ENCODE measurements at regions not wholly inside any gene's neighbourhood (a gene's known extent, or its start where the extent isn't known, plus 50 kb on each side); places are given as distances from the start of the nearest gene placed in this dataset.
"Not testable (repeated sequence)": the region's sequence is repeated elsewhere in the genome, so short reads cannot be mapped to it uniquely, and the experiment has no call there.

DNA sequence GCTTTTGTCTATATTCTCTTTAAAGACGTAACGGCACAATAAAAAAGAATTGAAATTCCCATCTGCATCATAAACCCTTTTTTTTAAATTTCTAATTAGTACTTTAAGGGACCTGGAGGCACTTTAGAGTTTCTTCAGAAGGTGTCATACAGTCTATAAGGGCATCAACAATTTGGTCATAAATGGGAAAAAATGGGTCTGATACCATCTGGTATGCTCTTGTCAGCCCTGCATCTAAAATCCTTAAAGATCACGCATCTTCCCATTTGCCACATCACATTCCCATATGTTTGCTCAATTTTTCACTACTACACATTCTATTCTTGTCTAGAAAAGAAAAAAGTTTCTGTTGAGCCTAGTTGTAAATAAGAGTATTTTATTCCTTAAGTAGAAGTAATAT, 53.8 kb downstream of the COX7C start:
- FAIRE-seq: no peak

DNA sequence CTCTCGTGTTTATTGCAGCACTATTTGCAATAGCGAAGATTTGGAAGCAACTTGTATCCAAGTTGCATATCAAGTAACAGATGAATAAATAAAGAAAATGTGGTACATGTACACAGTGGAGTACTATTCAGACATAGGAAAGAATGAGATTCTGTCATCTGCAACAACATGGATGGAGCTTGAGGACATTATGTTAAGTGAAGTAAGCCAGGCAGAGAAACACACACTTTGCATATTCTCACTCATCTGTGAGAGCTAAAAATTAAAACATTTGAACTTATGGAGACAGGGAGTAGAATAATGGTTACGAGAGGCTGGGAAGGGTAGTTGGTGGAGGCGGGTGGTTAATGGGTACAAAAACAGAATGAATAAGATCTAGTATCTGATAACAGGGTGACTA, 56.3 kb downstream of the COX7C start:
- no peak for FAIRE-seq

DNA sequence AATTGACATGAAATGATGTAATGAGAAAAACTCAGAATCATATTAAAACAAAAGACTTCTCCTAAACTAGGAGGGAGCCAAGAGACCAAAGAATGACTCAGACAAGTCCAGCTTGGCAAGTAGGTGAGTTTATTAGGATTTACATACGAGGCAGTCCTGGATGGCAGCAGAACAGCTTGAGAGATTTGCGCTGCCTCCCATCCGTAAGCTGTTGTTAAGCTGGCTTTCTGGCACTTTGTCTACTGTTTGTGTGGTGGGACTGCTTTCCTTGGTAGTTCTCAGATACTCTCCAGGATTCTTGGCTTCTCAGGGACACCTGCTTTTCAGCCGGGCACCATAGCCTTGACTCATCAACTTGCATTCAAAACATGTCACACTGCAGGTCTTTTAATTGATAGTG, 57.6 kb downstream of the COX7C start:
- no peak for FAIRE-seq

DNA sequence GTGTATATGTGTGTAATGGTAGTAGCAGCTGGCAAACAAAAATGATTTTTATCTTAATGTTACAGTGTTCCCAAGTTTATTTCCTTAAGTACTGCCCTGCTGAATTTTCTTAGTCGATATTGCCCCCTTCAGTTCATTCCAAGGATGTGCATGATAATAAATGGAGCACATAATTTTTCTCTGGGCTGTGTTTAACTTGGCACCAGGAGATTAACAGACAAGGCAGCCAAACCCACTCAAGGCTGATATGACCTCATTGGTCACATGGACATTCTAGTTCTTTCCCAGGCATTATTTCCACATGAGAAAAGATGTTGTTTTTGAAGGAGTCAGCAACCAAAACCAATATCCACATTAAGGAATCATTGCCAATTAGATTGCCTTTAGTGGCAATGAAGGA, 61.8 kb downstream of the COX7C start:
- peak; percentile 56 for FAIRE-seq

DNA sequence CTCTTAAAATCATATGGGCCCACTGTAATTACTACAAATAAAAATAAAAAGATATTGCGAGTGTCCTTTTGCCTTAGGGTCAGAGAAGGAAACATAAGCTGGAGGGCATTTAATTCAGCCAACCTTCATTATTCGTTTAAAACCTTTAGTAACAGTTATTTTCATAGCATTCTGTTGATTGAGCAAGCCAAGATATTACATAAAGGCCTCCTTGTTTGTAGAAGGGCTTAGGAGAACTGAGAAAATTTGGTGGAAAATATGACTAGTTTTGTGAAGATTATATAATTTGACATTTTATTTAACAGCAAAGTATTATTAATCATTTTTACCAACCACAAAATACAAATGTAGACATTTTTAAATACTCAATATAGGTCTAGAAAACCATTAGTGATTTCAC, 62.2 kb downstream of the COX7C start:
- no peak for FAIRE-seq

DNA sequence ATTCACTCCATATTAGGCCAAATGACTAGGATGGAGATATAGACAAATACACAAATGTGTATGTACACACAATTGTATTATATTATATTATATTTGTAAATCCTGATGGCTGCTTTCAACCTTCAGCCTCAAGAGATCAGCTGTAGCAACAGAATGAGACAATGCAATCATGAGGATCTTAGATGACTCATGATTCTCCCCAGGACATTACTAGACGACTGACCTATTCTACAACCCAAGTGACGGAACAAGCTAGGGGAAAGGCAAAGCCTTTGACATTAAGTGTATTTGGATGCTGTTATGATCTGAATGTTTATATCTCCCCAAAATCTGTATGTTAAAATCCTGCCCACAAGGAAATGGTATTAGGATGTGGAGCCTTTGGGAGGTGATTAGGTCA, 66.5 kb downstream of the COX7C start:
- FAIRE-seq: no peak

DNA sequence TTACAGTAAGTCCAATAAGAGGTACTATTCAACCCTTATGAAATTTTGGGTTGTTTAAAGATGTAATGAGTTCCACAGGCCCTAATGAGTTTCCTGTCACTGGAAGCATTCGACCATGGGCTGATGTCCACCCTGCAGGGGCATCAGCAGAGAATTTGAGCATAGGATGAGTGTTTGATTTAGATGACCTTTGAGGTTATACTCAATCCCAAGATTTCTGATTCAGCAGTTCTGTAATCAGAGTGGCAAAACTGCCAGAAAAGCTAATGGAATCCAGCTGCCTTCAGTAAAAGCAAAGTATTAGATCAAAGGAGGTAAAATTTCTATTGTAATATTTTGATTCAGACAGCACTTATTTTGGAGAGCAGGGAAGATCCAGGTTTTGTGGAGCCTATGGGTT, 68.3 kb downstream of the COX7C start:
- no peak for FAIRE-seq

DNA sequence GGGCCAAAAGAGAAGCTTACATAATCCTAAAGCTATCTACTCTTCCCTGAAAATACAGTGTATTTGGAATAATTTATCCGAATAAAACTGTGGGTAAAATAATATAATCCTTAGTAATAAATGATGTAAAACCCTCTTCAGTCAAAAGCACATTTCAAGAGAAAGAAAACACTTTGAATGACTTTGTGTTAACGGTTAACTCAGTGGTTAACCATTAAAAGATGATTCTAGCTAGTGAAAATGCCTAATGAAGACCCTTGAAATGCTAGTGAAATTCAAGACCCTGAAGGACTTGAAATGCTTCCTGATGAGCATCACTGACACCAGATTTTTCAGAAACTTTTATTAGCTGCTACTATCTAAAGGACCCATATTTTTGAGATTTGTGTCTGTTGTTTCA, 70.7 kb downstream of the COX7C start:
- FAIRE-seq: no peak

DNA sequence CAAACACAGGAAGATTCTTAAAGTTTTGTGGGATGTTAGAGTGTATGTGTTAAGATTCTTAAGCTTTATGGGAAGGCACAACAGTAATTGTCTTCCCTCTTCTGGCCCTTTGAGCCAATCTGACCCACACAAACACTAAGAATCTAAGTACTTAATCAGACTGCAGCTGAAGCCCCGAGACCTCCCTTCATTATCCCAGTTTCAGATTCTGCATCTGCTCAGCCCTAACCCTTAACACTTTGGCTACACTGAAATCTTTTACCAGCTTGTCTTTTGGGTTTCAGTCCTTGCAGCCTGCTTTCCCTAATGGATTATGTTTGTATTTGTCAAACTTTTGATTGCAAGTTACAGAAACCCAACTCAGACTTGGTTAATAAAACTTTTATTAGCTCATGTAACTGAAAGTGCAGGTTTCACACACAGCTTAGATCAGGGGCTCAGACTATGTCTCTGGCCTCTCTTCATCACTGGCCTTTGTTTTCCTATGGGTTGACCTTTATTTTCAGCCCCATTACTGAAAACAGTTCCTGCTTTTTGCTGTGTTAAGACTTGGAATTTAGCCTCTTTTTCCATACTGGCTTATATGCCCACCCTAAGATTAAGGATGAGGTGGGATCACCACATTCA, 71.5 kb downstream of the COX7C start:
- no peak for FAIRE-seq

DNA sequence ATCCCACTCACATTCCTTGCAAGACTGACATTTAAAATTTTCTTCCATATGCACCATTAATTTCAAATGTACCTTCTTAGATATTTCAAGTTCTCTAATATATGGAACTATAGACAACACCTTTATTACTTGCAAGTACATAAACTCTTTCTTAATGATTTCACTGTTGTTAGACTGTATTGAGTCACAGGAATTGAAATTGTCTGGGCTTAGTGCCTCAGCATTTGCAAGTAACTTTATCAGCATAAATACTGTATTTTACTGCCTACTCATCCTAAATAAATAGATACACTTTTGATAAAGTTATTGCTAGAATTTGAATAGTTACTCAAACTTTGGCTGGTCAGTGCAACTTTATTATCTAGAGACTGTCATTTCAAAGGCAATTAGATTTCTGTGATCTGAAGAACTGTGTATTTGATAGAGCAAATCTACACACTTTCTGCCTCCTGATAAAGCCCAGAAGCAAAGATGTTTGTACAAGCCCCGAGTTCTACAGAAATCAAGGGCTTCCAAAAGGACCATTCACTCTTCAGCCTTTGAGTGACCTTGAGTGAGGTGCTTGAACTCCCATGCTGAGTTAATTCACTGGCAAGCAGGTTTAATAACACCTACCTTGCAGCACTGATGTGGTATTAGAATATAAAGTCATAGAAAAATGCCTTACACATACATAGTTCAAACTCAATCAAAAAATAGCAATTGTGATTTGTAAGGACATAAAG, 91.6 kb downstream of the COX7C start:
- FAIRE-seq: no peak

DNA sequence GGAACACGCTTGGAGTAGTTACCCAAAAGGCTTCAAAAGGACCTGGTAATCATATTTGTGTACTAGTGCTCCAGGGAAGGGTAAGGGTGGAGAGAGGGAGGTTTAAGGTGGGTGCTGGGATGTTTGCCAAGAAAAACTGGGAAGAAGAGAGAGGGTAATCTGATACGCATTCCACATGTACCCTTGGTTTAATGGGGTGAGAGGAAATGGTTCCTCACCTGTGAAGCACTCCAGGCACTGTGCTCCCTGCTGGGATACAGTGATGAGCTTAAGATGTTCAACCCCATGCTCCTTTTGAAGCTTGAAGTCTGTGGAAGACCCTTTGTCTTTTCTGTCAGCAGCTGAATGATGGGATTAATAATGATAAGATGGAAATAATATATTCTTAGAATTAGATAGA, 98.4 kb downstream of the COX7C start:
- FAIRE-seq: no peak

DNA sequence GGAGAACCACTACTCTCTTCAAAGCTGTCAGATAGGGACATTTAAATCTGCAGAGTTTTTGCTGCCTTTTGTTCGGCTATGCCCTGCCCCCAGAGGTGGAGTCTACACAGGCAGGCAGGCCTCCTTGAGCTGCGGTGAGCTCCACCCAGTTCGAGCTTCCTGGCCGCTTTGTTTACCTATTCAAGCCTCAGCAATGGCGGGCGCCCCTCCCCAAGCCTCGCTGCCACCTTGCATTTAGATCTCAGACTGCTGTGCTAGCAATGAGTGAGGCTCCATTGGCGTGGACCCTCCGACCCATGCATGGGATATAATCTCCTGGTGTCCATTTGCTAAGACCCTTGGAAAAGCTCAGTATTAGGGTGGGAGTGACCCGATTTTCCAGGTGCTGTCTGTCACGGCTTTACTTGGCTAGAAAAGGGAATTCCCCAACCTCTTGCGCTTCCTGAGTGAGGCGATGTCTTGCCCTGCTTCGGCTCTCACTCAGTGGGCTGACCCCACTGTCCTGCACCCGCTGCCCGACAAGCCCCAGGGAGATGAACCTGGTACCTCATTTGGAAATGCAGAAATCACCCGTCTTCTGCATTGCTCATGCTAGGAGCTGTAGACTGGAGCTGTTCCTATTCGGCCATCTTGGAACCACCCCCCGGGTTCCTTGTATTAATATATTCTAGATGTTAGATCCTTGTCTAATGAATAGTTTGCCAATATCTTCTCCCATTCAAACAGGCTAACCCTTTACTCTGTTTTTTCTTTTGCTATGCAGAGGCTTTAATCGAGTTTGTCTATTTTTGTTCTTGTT, 113.8 kb downstream of the COX7C start:
- FAIRE-seq: not testable (repeated sequence)

DNA sequence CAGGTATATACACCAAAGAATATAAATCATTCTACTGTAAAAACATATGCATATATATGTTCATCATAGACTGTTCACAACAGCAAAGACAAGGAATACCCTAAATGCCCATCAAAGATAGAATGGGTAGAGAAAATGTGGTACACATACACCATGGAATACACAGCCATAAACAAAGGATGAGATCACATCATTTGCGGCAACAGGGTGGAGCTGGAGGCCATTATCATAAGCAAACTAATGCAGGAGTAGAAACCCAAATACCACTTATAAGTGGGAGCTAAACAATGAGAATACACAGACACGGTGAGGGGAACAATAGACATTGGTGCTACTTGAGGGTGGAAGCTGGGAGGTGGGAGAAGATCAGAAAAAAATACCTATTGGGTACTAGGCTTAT, 117.6 kb downstream of the COX7C start:
- FAIRE-seq: no peak

DNA sequence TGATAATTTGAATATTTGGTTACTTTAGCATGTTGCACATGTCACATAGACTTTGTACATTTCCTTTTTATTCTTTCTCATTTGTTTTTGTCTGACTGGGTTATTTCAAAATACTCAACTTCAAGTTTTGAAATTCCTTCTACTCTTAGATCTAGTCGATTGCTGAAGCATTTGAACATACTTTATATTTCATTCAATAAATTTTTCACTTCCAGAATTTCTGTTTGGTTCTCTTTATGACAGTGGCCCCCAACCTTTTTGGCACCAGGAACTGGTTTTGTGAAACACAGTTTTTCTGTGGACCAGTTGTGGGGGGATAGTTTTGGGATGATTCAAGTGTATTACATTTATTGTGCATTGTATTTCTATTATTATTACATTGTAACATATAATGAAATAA, 119.8 kb downstream of the COX7C start:
- FAIRE-seq: no peak

DNA sequence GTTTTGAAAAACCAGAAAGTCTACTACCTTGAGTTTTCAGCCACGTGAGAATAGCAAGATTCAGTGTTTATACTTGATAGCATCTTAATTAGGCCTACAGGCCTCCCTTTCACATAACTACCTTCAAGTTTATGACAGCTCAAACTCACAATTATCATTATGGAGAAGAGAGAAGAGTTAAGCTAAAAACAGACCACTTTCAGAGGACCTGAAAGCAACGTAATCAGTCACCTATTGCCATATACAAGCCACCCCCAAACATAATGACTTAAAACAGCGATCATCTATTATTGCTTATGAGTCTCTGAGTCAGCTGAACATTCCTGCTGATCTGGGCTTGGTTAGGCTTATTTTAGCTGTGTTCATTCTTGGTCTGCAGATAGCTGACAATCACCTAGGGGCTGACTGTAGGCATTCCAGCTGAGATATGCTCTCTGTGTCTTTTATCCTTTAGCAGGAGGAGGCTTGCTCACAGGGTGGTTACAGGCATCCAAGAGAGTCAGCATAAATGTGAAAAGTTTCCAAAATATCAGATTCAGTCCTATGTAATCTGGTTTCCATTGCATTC, 130.9 kb downstream of the COX7C start:
- no peak for FAIRE-seq

DNA sequence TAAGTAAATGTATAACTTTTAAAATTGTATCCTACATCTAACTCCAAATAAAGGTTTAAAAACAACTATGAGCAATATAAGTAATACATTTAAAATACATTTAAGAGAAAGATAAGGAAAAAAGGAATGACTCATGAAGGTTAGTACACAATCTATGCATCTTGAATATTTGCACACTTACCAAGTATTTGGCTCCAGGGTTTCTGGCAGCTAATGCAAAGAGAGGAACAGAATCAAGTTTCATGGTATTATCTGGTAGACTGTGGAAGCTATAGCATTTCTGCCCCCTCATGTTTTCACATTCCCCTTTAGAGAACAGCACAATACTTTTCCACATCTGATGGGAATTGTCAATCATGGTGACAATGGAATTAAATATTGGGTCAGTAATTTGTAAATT, 132.1 kb downstream of the COX7C start:
- peak; percentile 19 for FAIRE-seq

DNA sequence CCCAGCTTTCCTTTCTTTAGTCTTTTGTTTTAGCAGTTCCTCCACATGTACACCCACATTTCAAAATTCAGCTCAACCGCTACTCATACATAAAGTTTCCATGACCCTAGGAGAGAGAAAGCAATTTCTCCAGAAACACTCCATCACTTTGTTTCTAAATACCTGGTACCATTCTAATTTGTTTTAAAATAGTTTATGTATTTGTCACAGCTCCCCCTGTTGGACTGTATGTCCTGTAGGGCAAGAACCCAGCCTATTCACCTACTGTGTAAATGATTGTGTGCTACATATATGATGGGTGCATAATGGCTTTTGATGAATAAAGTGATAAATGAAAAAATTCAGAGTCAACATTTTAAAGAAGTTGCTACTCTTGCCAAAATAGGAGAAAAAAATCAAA, 139.1 kb downstream of the COX7C start:
- FAIRE-seq: no peak

DNA sequence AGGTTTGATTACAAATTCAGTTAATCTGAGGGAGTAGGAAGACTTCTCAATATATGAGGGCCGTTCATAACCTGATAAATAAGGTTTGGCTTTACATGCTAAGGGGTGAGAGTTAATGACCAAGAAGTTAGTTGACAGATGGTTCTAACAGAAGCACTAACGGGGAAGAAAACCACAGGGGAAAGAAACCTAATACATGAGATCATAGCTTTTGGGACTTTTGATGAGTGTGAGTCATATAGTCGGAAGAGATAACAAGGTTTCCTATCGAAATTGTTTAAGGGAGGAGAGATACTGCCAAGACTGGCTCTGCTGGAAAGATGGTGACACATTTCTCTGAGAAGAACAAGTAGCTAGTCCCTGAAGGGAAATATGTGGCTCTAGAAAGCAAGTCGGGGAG, 140.1 kb downstream of the COX7C start:
- no peak for FAIRE-seq

DNA sequence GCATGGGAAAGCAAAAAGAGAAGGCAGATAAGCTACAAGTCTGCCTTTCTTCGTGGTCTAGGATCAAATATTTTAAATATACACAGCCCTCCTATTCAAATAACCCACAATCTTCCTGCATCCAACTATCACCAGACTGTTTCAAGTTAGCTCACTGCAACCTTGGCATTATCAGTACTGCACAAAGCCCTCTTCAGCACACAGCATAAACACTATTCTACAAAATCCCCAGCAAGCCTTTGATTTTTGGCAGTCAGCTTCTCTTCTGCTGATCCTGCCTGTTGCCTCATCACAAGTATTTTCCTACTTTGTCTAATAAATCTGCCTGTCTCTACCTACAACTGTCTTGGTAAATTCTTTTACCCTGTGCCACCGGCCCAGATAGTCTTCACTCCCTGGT, 142.9 kb downstream of the COX7C start:
- FAIRE-seq: no peak

DNA sequence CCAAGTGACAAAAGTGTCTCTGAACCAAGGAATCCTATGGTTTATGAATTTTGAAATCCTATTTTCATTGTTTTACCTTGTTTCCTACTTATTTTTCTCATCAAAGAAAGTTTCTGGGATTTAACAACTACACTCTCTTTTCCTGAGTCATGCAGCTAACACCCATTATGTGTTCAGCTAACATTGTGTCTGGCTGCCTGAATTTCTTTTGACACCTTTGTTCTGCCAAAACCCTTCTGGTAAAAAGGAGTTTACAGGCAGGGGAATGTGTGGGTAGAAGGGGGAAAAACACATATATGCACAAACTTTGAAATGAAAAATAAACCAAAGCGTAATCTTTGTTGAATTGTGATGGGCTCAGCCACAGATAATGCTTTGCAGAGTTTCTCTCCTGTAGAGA, 146.2 kb downstream of the COX7C start:
- no peak for FAIRE-seq

DNA sequence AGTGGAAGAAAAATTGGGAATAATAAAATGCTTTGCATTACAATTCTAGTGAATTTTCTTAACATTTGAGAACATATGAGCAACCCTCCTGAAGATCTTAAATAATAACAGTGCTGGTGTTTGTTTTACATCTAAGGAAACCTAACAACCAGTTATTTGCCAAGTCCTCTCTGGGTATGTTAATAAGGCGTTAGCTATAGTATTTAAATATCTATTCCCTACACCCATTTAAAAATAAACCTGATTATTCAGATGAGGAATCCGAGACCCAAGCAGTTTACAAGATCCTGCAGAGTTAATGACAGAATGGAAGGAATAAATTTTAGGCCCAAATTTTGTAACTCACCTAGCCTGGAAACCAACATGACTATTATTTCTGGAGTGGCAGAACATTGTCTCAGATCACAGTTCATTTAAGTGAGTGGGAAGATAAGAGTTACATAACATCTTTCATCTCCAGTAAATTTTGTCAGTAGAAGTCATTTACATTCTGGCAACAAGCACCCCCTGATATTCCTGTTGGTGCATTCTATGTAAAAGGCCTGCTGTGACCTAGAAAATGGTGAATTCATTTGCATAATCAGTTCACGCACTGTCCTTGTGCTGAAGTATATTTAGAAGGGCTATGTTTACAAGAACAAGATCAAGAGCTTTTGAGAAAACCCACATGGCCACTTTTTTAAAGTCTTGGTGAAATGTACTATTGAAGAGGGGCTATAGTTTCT, 148.2 kb downstream of the COX7C start:
- no peak for FAIRE-seq

DNA sequence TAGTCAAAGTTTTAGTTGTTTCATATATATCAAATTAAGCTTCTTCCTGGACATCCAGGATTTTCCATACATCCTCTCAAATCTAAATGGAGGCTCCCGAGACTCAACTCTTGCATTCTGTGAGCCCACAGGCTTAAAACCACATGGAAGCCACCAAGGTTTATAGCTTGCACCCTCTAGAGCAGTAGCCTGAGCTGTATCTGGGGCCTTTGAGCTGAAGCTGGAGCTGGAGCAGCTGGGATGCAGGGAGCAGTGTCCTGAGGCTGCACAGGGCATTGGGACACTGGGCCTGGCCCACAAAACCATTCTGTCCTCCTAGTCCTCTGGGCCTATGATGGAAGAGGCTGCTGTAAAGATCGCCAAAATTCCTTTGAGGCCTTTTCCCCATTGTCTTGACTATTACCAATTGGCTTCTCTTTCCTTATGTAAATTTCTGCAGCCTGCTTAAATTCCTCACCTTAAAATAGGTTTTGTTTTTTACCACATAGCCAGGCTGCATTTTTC, 151.0 kb downstream of the COX7C start:
- FAIRE-seq: no peak

DNA sequence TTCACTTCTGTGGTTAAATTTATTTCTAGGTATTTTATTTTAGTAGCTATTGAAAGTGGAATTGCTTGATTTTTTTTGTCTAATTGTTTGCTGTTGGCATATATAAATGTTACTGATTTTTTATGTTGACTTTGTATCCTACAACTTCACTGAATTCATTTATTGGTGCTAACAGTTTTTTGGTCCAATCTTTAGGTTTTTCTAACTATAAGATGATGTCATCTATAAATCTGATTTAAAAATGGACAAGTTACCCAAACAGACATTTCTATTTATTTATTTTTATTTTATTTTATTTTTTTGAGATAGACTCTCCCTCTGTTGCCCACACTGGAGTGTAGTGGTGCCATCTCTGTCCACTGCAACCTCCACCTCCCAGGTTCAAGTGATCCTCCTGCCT, 162.3 kb downstream of the COX7C start:
- no peak for FAIRE-seq
